HepG2 (cell line): ENCODE measurements at regions not wholly inside any gene's neighbourhood (a gene's known extent, or its start where the extent isn't known, plus 50 kb on each side); places are given as distances from the start of the nearest gene placed in this dataset.

Source experiments
- ARID5B ChIP-seq: IDR thresholded peaks from 2 replicates; pipeline ENCODE4 v1.4.0; 2020; ENCODE audit warnings: mild to moderate bottlenecking, missing genetic modification reagents
- DNMT3B ChIP-seq: conservative IDR thresholded peaks from 2 replicates; pipeline ENCODE4 v1.6.1; 2016; ENCODE audit warnings: missing biosample characterization, control low read depth
- MAZ ChIP-seq, 2 experiments: sonication (generic) in 1 of 2; formaldehyde crosslinking in 1 of 2; IDR thresholded peaks; 2 replicates each; pipeline versions ENCODE4 v1.5.0 to v1.6.1; 2012 to 2020; ENCODE audit warnings: low read depth in 2 of 2, mild to moderate bottlenecking in 2 of 2, borderline replicate concordance in 1 of 2, improper control_type of control experiment in 1 of 2, low read length in 1 of 2, missing genetic modification reagents in 1 of 2, moderate library complexity in 1 of 2
- MTA3 ChIP-seq: sonication (generic); formaldehyde crosslinking; IDR thresholded peaks from 2 replicates; pipeline ENCODE4 v1.4.0; 2020; ENCODE audit warnings: missing genetic modification reagents
- NCOR1 ChIP-seq: fragments of 200-600 bp; sonication (generic); IDR thresholded peaks from 2 replicates; pipeline ENCODE4 v1.7.0; 2017; ENCODE audit warnings: antibody characterized with exemption, low read length, borderline replicate concordance
- NR2F2 ChIP-seq: IDR thresholded peaks from 2 replicates; pipeline ENCODE4 v1.6.1; 2012; ENCODE audit warnings: low read depth, inconsistent platforms, borderline replicate concordance
- PHF8 ChIP-seq: sonication (generic); formaldehyde crosslinking; IDR thresholded peaks from 2 replicates; pipeline ENCODE4 v1.5.0; 2020; ENCODE audit warnings: missing genetic modification reagents
- POLR2A ChIP-seq, 2 experiments: IDR thresholded peaks; 2 replicates each; pipeline ENCODE4 v1.6.1; 2011; ENCODE audit warnings: low read depth in 2 of 2, low read length in 2 of 2, mild to moderate bottlenecking in 1 of 2, moderate library complexity in 1 of 2; ENCODE audit not compliant: insufficient read depth in 1 of 2
- POLR2AphosphoS5 ChIP-seq: IDR thresholded peaks from 2 replicates; pipeline ENCODE4 v1.6.1; 2012; ENCODE audit warnings: low read depth, low read length
- TBX3 ChIP-seq: fragments of 450-650 bp; IDR thresholded peaks from 2 replicates; pipeline ENCODE4 v1.6.1; 2017; ENCODE audit warnings: antibody characterized with exemption, mild to moderate bottlenecking, inconsistent platforms, borderline replicate concordance
- ZNF10 ChIP-seq: sonication (generic); formaldehyde crosslinking; IDR thresholded peaks from 2 replicates; pipeline ENCODE4 v1.4.0; 2020; ENCODE audit warnings: mild to moderate bottlenecking, low read depth, missing genetic modification reagents, borderline replicate concordance

GRCh38 chrX:143435916-143436315 is 81.4 kb downstream of the SPANXN3 start:
- TF ChIP-seq TBX3 (no peak), NCOR1 (no peak), ZNF10 (CRISPR knock-in tag) (no peak), MTA3 (no peak), POLR2AphosphoS5 (no peak), NR2F2 (no peak), POLR2A (IDR thresholded peaks at IDR 0.05; ENCODE audit: insufficient read depth in 1 of 2, low read depth in 2 of 2, low read length in 2 of 2) (no peak), DNMT3B (no peak), ARID5B (CRISPR knock-in tag) (no peak), MAZ (IDR thresholded peaks at IDR 0.05; ENCODE audit: borderline replicate concordance, low read depth, low read length) (no peak), MAZ (CRISPR knock-in tag; IDR thresholded peaks at IDR 0.05; ENCODE audit: low read depth) (no peak), PHF8 (no peak)
